ENCODE measurements at regions not wholly inside any gene's neighbourhood (a gene's known extent, or its start where the extent isn't known, plus 50 kb on each side); places are given as distances from the start of the nearest gene placed in this dataset.

DNA sequence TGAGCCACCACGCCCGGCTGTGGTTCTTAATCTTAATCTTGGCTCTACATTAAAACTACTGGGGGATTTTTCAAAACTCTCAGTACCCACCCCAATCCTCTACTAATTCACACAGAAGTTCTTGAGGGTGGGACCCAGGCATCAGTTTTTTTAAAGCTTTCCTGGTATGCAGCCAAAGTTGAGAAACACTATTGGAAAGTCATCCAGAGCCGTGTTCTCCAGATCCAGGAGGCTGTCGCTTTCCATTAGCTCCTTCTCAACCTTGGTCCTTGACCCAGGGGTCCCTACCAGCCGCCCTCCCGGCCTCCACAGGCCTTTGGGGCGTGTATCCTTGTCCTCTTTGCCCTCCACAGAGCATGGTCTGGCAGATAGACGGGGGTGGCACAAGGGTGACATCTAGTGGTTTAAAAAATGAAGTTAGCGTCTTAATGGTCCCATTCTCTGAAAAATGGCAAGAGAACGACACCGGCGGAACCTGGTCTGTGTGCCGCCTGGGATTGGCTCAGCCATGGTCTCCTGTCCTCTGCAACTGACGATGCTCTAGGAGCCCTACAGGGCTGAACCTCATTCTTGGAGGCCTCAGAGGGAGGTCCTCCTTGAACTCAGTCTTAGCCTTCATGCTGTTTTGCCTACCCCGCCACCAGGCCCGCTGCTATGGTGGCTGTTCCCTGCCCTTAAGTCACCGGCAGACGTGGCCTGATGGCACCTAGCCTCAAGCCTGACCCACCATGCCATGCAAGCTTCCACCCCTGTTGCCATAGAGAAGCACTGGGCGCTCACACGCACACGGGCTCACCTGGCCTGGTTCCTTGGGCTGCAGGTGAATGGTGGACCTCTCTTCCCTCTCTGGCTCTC is 152.0 kb upstream of the SYN3 start:
- intact Hi-C loops (cut with micrococcal nuclease; ENCODE audit: unreplicated experiment) (loop anchor here (10.0 kb wide), 1 partner anchor 285 kb away; no protein-coding TSS in a partner anchor), in situ Hi-C loops (cut with HindIII; ENCODE audit: extremely low pct_ligation_motif_present, low pct_unique_long_range_greater_than_20kb) (loop anchor here (25.0 kb wide), 2 partner anchors 548 to 673 kb away; no protein-coding TSS in a partner anchor)
- Histone ChIP-seq H3K4me3 (replicated peaks in 1 of 3; ENCODE audit: insufficient read depth in 1 of 3, low read depth in 2 of 3, low read length in 3 of 3) (no peak overlapping the region), H3K79me2 (ENCODE audit: insufficient read depth, low read length) (no peaks in the 10 kb centered on the region), H3K9ac (ENCODE audit: insufficient read depth, low read depth, low read length) (no peak overlapping the region), H3K36me3 (replicated peaks in 1 of 2; ENCODE audit: control insufficient read depth in 1 of 2, insufficient read depth in 2 of 2, low read length in 2 of 2) (no peaks in the 10 kb centered on the region), H3K4me1 (ENCODE audit: insufficient read depth, low read length) (no peaks in the 10 kb centered on the region), H3K27me3 (ENCODE audit: control insufficient read depth in 1 of 2, insufficient read depth in 2 of 2, low read length in 2 of 2) (peaks cover 0 to 37% of the 10 kb centered on the region in 2 experiments; a peak in 2 of 5 replicates), H4K20me1 (ENCODE audit: insufficient read depth, low read length) (no peaks in the 10 kb centered on the region), H3K4me2 (ENCODE audit: low read depth, low read length) (peak overlapping the region; percentile 44; the same call in 1 of the 2 replicates), H2AFZ (ENCODE audit: low read length) (no peak overlapping the region), H3K27ac (ENCODE audit: extremely low read length, insufficient read depth, low read length) (no peak overlapping the region), H3K9me3 (ENCODE audit: low read length) (no peaks in the 10 kb centered on the region)
- WGBS (ENCODE audit: low lambda C conversion rate), result 24% methylated on average over 16 of the region's 21 CpGs
- ChIA-PET CTCF (ENCODE audit: low intra/inter-chr PET ratio, low total read pairs) (interaction anchor here (1.6 kb wide), 1 partner anchor 191 kb away, joined by 11 read pairs; no protein-coding TSS in a partner anchor), POLR2A (no interaction called here)
- ATAC-seq (peak; percentile 95), FAIRE-seq (peak; percentile 87), DNase-seq (ENCODE audit: low spot score) (peak; percentile 47)
- BruUV-seq (replicated peaks), result no TSS peak
- TF ChIP-seq, protein P1, sequence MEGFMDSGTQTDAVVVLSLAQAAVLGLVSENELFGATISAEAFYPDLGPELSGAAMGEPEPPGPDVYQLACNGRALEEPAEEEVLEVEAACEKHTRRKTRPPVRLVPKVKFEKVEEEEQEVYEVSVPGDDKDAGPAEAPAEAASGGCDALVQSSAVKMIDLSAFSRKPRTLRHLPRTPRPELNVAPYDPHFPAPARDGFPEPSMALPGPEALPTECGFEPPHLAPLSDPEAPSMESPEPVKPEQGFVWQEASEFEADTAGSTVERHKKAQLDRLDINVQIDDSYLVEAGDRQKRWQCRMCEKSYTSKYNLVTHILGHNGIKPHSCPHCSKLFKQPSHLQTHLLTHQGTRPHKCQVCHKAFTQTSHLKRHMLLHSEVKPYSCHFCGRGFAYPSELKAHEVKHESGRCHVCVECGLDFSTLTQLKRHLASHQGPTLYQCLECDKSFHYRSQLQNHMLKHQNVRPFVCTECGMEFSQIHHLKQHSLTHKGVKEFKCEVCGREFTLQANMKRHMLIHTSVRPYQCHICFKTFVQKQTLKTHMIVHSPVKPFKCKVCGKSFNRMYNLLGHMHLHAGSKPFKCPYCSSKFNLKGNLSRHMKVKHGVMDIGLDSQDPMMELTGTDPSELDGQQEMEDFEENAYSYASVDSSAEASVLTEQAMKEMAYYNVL (CRISPR knock-in tag; IDR thresholded peaks at IDR 0.05; ENCODE audit: borderline replicate concordance), result no peak
- TF ChIP-seq HNF4A (CRISPR knock-in tag; IDR thresholded peaks at IDR 0.05), result 0 out of 2 replicates have a peak, but pooled peaks have one; percentile 19
- TF ChIP-seq MAFG (CRISPR knock-in tag; IDR thresholded peaks at IDR 0.05), result no peak
- TF ChIP-seq, protein P2, sequence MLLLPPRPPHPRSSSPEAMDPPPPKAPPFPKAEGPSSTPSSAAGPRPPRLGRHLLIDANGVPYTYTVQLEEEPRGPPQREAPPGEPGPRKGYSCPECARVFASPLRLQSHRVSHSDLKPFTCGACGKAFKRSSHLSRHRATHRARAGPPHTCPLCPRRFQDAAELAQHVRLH (CRISPR knock-in tag; IDR thresholded peaks at IDR 0.05; ENCODE audit: borderline replicate concordance, low read depth), result no peak
- TF ChIP-seq KLF16 (CRISPR knock-in tag; IDR thresholded peaks at IDR 0.05), result 0 out of 4 replicates have a peak, but pooled peaks of 1 of the 2 experiments have one; percentile 29
- peak; percentile 78; the same call in 1 of the 2 replicates for TF ChIP-seq ESRRA (CRISPR knock-in tag; IDR thresholded peaks at IDR 0.05; ENCODE audit: low read depth)
- TF ChIP-seq, protein P3, sequence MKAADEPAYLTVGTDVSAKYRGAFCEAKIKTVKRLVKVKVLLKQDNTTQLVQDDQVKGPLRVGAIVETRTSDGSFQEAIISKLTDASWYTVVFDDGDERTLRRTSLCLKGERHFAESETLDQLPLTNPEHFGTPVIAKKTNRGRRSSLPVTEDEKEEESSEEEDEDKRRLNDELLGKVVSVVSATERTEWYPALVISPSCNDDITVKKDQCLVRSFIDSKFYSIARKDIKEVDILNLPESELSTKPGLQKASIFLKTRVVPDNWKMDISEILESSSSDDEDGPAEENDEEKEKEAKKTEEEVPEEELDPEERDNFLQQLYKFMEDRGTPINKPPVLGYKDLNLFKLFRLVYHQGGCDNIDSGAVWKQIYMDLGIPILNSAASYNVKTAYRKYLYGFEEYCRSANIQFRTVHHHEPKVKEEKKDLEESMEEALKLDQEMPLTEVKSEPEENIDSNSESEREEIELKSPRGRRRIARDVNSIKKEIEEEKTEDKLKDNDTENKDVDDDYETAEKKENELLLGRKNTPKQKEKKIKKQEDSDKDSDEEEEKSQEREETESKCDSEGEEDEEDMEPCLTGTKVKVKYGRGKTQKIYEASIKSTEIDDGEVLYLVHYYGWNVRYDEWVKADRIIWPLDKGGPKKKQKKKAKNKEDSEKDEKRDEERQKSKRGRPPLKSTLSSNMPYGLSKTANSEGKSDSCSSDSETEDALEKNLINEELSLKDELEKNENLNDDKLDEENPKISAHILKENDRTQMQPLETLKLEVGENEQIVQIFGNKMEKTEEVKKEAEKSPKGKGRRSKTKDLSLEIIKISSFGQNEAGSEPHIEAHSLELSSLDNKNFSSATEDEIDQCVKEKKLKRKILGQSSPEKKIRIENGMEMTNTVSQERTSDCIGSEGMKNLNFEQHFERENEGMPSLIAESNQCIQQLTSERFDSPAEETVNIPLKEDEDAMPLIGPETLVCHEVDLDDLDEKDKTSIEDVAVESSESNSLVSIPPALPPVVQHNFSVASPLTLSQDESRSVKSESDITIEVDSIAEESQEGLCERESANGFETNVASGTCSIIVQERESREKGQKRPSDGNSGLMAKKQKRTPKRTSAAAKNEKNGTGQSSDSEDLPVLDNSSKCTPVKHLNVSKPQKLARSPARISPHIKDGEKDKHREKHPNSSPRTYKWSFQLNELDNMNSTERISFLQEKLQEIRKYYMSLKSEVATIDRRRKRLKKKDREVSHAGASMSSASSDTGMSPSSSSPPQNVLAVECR (CRISPR knock-in tag; IDR thresholded peaks at IDR 0.05; ENCODE audit: borderline replicate concordance), result no peak
- TF ChIP-seq KDM5B (CRISPR knock-in tag; IDR thresholded peaks at IDR 0.05; ENCODE audit: borderline replicate concordance), result no peak
- TF ChIP-seq, protein P4, sequence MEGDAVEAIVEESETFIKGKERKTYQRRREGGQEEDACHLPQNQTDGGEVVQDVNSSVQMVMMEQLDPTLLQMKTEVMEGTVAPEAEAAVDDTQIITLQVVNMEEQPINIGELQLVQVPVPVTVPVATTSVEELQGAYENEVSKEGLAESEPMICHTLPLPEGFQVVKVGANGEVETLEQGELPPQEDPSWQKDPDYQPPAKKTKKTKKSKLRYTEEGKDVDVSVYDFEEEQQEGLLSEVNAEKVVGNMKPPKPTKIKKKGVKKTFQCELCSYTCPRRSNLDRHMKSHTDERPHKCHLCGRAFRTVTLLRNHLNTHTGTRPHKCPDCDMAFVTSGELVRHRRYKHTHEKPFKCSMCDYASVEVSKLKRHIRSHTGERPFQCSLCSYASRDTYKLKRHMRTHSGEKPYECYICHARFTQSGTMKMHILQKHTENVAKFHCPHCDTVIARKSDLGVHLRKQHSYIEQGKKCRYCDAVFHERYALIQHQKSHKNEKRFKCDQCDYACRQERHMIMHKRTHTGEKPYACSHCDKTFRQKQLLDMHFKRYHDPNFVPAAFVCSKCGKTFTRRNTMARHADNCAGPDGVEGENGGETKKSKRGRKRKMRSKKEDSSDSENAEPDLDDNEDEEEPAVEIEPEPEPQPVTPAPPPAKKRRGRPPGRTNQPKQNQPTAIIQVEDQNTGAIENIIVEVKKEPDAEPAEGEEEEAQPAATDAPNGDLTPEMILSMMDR (CRISPR knock-in tag; IDR thresholded peaks at IDR 0.05), result peak; percentile 81
- peak; percentile 64 for TF ChIP-seq XRCC5 (optimal IDR thresholded peaks at IDR 0.05; ENCODE audit: low read length)
- TF ChIP-seq NFKB2 (CRISPR knock-in tag; IDR thresholded peaks at IDR 0.05; ENCODE audit: borderline replicate concordance), result 0 out of 2 replicates have a peak, but pooled peaks have one; percentile 31
- TF ChIP-seq HNF4G (IDR thresholded peaks at IDR 0.05; ENCODE audit: borderline replicate concordance, low read depth, low read length), result no peak
- 0 out of 2 replicates have a peak, but pooled peaks have one; percentile 28 for TF ChIP-seq HNF4G (CRISPR knock-in tag; IDR thresholded peaks at IDR 0.05; ENCODE audit: borderline replicate concordance, low read depth)
- TF ChIP-seq STAG1 (CRISPR knock-in tag; IDR thresholded peaks at IDR 0.05), result peak; percentile 75

Data from HepG2 (cell line).